Esophagus muscularis mucosa (tissue), 4 donors: ENCODE measurements at regions not wholly inside any gene's neighbourhood (a gene's known extent, or its start where the extent isn't known, plus 50 kb on each side); places are given as distances from the start of the nearest gene placed in this dataset.
"Not testable (repeated sequence)": the region's sequence is repeated elsewhere in the genome, so short reads cannot be mapped to it uniquely, and the experiment has no call there.

Experiments
- CTCF ChIP-seq, 3 experiments: fragments of 200-600 bp in 2 of 3; fragments of 450-650 bp in 1 of 3; sonication (generic) in 2 of 3; IDR thresholded peaks; one replicate each; pipeline ENCODE4 v1.5.1; 2017 to 2019; ENCODE audit warnings: antibody characterized with exemption in 3 of 3, mild to moderate bottlenecking in 2 of 3, moderate library complexity in 1 of 3
- EP300 ChIP-seq: sonication (generic); formaldehyde crosslinking; IDR thresholded peaks from one replicate; pipeline ENCODE4 v1.6.1; 2017; ENCODE audit warnings: antibody characterized with exemption
- POLR2A ChIP-seq: fragments of 450-650 bp; IDR thresholded peaks from one replicate; pipeline ENCODE4 v1.6.1; 2017; ENCODE audit warnings: antibody characterized with exemption, moderate library complexity, mild to moderate bottlenecking, low read depth
- POLR2AphosphoS5 ChIP-seq, 2 donors: sonication (generic); formaldehyde crosslinking; IDR thresholded peaks; one replicate each; pipeline ENCODE4 v1.6.1; 2017; ENCODE audit warnings: antibody characterized with exemption in 2 of 2

GRCh38 chr17:36695710-36696109, 94.3 kb downstream of the MRM1 start:
- TF ChIP-seq CTCF (IDR thresholded peaks at IDR 0.05); POLR2AphosphoS5 (IDR thresholded peaks at IDR 0.05); POLR2A; EP300: not testable (repeated sequence)
